HAP-1 (cell line): ENCODE measurements at regions not wholly inside any gene's neighbourhood (a gene's known extent, or its start where the extent isn't known, plus 50 kb on each side); places are given as distances from the start of the nearest gene placed in this dataset.
"Not testable (repeated sequence)": the region's sequence is repeated elsewhere in the genome, so short reads cannot be mapped to it uniquely, and the experiment has no call there.

Experiments used
- DNase-seq, 2 experiments: peaks; one replicate each; pipeline ENCODE4 v3.0.0-alpha.2; 2016 to 2020; ENCODE audit warnings: low spot score in 2 of 2
- H3K27me3 ChIP-seq: fragments of 250-450 bp; sonication (Bioruptor Pico); 2 replicates; pipeline ENCODE4 v1.5.1; 2020; ENCODE audit warnings: low read depth, mild to moderate bottlenecking, moderate library complexity
- H3K36me3 ChIP-seq: fragments of 250-450 bp; sonication (Bioruptor Pico); replicated peaks from 2 replicates; pipeline ENCODE4 v1.5.1; 2020; ENCODE audit warnings: mild to moderate bottlenecking
- H3K4me1 ChIP-seq: fragments of 250-450 bp; sonication (Bioruptor Pico); 2 replicates; pipeline ENCODE4 v1.5.1; 2020; ENCODE audit warnings: mild to moderate bottlenecking
- H3K4me3 ChIP-seq: fragments of 250-450 bp; sonication (Bioruptor Pico); 2 replicates; pipeline ENCODE4 v1.5.1; 2020; ENCODE audit warnings: mild to moderate bottlenecking, moderate library complexity
- H3K9me3 ChIP-seq: fragments of 250-450 bp; sonication (Bioruptor Pico); 2 replicates; pipeline ENCODE4 v1.5.1; 2020; ENCODE audit warnings: mild to moderate bottlenecking, moderate library complexity
- in situ Hi-C: fragments of 300-500 bp; cut with MboI; formaldehyde crosslinking; loops from 3 replicates; pipeline ENCODE4 v1.14.3; 2020; ENCODE audit warnings: low sequenced_read_pairs, inconsistent platforms, mixed read lengths

GRCh38 chr18:45329316-45329715, 286.0 kb upstream of the SLC14A2 start:
- in situ Hi-C loops, result no loop called here
- H3K4me1 ChIP-seq, result no peaks in the 10 kb centered on the region
- no peaks in the 10 kb centered on the region for H3K36me3 ChIP-seq
- H3K9me3 ChIP-seq, result no peaks in the 10 kb centered on the region
- no peak overlapping the region for H3K4me3 ChIP-seq
- no peaks in the 10 kb centered on the region for H3K27me3 ChIP-seq
- no peak for DNase-seq

DNA sequence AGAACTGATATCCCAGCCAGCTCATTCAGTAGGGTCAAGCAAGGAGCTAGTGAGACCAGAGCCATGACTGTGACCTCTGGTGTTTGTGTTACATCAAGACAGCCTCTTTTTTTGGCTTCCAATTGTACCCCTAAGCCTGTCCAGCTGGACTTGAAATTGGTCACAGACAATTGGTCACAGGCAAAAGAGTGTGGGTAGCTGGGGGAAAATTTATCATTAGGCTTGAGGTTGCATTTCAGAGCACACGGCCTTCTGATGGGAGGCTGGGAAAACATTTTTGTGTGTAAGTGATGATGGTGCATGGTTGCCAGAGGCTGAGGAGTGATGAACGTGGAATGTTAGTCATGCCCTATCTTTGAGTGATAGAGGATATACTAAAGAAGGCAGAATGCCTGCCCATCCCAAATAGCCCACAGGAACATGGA, 285.1 kb upstream of the SLC14A2 start:
- no peaks in the 10 kb centered on the region for H3K27me3 ChIP-seq
- H3K9me3 ChIP-seq, result no peaks in the 10 kb centered on the region
- no peaks in the 10 kb centered on the region for H3K36me3 ChIP-seq
- no peak for DNase-seq
- H3K4me1 ChIP-seq, result no peaks in the 10 kb centered on the region
- in situ Hi-C loops, result no loop called here
- no peak overlapping the region for H3K4me3 ChIP-seq

GRCh38 chr18:45332871-45333270, 282.4 kb upstream of the SLC14A2 start:
- no peak for DNase-seq
- Histone ChIP-seq H3K27me3 (no peaks in the 10 kb centered on the region), H3K4me1 (no peaks in the 10 kb centered on the region), H3K36me3 (no peaks in the 10 kb centered on the region), H3K4me3 (no peak overlapping the region), H3K9me3 (no peaks in the 10 kb centered on the region)
- in situ Hi-C loops, result no loop called here

DNA sequence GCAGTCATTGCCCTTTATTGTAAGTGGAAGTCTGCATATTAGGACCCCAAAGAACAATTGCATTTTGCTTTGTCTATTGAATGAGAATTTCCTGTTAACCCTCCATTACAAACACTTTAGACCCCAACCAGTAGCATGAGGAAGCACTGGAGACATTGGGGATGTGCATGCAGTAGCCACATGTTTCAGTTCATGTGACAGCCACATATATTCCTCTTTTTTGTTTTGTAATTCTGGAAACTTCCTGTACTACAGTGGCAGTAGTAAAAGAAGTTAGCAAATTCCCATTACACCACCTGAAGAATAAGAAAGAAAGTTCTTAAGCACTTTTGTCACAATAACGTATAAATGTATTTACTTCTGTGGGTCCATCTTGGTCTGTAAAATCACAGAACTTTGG, 281.1 kb upstream of the SLC14A2 start:
- H3K9me3 ChIP-seq, result no peaks in the 10 kb centered on the region
- H3K27me3 ChIP-seq, result no peaks in the 10 kb centered on the region
- in situ Hi-C loops, result no loop called here
- no peak for DNase-seq
- H3K4me1 ChIP-seq, result no peaks in the 10 kb centered on the region
- H3K36me3 ChIP-seq, result no peaks in the 10 kb centered on the region
- no peak overlapping the region for H3K4me3 ChIP-seq

DNA sequence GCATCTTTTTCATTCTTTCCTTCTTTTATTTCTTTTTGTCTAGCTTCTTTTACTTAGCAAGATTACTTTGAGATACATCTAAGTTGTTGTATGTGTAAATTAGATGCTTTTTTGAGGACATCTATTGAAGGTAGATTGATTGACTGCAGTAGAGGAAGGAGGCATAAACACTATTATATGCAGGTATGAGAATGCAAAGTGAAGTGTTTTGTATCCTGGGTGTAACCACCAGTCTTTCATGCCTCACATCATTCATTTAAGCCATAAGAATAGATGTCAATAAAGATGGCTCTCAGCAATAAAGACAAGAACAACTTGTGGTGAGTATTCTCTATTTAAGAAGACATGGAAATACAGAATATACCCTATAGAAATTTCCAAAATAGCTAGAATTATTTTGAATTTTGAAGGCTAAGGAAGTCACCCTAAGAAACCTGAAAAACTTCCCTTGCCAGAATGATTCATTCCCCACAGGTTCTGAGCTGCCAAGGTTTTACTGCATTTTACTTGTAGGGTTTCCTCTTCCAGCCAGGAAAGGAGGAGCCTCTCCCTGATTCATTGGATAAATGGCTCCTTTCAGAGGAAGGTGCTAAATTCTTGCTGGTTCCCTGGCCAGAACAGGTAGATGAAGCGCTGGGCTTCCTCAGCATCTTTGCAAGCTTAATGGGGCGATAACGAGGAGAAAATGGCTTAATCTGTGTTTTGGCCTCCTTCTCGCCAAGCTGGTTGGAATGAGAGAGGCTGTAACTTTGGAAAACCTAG, 279.8 kb upstream of the SLC14A2 start:
- no peaks in the 10 kb centered on the region for H3K27me3 ChIP-seq
- H3K4me3 ChIP-seq, result no peak overlapping the region
- in situ Hi-C loops, result no loop called here
- no peak for DNase-seq
- H3K4me1 ChIP-seq, result no peaks in the 10 kb centered on the region
- H3K36me3 ChIP-seq, result no peaks in the 10 kb centered on the region
- no peaks in the 10 kb centered on the region for H3K9me3 ChIP-seq

- H3K4me3 ChIP-seq, result no peak overlapping the region
- no peak for DNase-seq
- H3K9me3 ChIP-seq, result no peaks in the 10 kb centered on the region
- in situ Hi-C loops, result no loop called here
- H3K4me1 ChIP-seq, result no peaks in the 10 kb centered on the region
- H3K36me3 ChIP-seq, result no peaks in the 10 kb centered on the region
- no peaks in the 10 kb centered on the region for H3K27me3 ChIP-seq
These were observed 278.8 kb upstream of the SLC14A2 start for GRCh38 chr18:45336448-45336847.

DNA sequence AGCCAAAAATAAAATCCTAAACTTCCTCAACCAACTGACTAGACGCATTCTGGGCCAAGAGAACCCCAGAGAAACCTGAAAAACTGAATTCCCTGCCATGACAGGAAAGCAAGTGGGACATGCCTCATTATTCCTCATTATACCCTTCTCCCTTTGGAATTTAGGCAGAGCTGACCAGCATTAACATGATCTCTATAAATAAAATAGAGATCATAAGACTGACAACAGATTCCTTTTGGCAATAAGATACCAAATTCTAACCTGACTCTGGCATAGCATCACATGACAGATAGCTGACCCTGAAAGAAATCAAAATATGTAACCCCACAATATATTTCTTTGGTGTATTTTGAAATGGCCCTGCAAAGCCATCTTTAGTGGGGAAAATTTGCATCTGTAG, 277.8 kb upstream of the SLC14A2 start:
- in situ Hi-C loops, result no loop called here
- Histone ChIP-seq H3K27me3 (no peaks in the 10 kb centered on the region), H3K4me1 (no peaks in the 10 kb centered on the region), H3K9me3 (no peaks in the 10 kb centered on the region), H3K36me3 (no peaks in the 10 kb centered on the region), H3K4me3 (no peak overlapping the region)
- no peak for DNase-seq

GRCh38 chr18:45339810-45340550, 275.3 kb upstream of the SLC14A2 start:
- DNase-seq, result no peak
- H3K4me1 ChIP-seq, result no peaks in the 10 kb centered on the region
- in situ Hi-C loops, result no loop called here
- H3K9me3 ChIP-seq, result no peaks in the 10 kb centered on the region
- no peaks in the 10 kb centered on the region for H3K36me3 ChIP-seq
- no peaks in the 10 kb centered on the region for H3K27me3 ChIP-seq
- H3K4me3 ChIP-seq, result no peak overlapping the region

DNA sequence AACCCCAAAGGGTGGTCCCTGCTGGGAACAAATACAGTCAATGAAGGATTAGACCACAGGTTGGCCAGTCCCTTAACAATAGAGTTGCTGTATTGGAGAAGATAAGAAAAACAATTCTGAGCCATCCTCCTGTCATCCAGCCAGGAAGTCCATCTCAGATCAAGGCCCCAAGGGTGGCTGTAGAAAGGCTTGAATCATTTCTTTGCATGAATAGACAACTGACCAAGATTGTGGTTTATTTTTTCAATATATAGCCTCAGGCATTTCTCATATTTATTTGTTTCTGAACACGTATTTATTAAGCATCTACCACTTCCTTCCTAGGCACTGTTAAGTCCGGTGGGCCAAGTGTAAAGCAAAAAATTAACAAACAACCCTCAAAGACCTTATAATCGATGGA, 274.4 kb upstream of the SLC14A2 start:
- Histone ChIP-seq H3K4me3 (no peak overlapping the region), H3K36me3 (no peaks in the 10 kb centered on the region), H3K4me1 (no peaks in the 10 kb centered on the region), H3K27me3 (no peaks in the 10 kb centered on the region), H3K9me3 (no peaks in the 10 kb centered on the region)
- DNase-seq, result no peak
- in situ Hi-C loops, result no loop called here

DNA sequence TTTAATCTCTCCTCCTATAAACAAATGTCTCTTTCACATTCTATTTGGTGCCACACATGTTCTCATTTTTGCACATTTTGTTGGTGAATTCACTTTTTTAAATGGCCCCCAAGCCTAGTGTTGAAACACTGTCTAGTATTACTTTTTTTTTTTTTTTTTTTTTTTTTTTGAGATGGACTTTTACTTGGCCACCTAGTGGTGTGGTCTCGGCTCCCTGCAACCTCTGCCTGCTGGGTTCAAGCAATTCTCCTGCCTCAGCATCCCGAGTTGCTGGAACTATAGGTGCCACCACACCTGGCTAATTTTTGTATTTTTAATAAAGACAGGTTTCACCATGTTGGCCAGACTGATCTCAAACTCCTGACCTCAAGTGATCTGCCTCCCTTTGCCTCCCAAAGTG, 273.8 kb upstream of the SLC14A2 start:
- Histone ChIP-seq H3K27me3 (no peaks in the 10 kb centered on the region), H3K9me3 (no peaks in the 10 kb centered on the region), H3K4me3 (no peak overlapping the region), H3K4me1 (no peaks in the 10 kb centered on the region), H3K36me3 (no peaks in the 10 kb centered on the region)
- no peak for DNase-seq
- in situ Hi-C loops, result no loop called here

DNA sequence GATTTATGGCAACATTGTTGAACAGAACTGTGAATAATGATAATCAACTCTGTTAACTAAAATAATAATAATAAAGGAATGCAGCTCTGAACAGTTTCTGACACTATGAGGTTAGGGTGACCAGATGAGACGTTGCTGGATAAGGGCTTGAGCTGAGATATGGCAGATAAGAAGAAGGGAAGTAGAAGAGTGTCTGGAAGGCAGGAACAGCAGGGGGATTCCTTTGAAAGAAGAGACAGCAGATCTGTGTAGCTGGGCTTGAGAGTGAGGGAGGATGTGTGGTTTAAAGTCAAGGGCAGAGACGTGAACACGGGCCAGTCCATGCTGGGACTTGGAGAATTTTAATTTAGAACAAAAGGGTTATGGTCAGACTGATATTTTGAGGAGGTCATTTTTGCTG, 273.1 kb upstream of the SLC14A2 start:
- no peaks in the 10 kb centered on the region for H3K4me1 ChIP-seq
- in situ Hi-C loops, result no loop called here

DNA sequence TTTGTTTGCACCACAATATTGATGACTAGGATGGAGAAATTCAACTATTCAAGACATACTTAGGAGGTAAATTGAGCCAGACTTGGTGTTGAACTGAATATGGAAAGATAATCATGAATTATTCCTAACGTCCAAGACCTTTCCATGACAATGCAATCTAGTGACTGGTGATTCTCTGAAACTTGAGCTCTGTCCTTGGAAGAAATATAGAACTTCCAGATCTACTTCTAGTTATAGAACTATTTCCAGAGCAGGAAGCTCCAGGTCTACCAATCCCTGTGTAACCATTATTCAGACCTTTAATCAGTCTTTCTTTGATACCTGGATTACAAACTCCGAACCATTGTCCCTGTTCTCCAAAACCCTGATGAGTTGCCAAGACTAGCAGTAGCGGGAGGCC, 272.6 kb upstream of the SLC14A2 start:
- no peaks in the 10 kb centered on the region for H3K27me3 ChIP-seq
- no peaks in the 10 kb centered on the region for H3K36me3 ChIP-seq
- H3K9me3 ChIP-seq, result no peaks in the 10 kb centered on the region
- in situ Hi-C loops, result no loop called here
- no peak overlapping the region for H3K4me3 ChIP-seq
- no peak for DNase-seq
- H3K4me1 ChIP-seq, result no peaks in the 10 kb centered on the region

More for the DNA sequence above, 273.1 kb upstream of the SLC14A2 start:
- Histone ChIP-seq H3K27me3 (no peaks in the 10 kb centered on the region), H3K36me3 (no peaks in the 10 kb centered on the region), H3K4me3 (no peak overlapping the region), H3K9me3 (no peaks in the 10 kb centered on the region)
- no peak for DNase-seq

DNA sequence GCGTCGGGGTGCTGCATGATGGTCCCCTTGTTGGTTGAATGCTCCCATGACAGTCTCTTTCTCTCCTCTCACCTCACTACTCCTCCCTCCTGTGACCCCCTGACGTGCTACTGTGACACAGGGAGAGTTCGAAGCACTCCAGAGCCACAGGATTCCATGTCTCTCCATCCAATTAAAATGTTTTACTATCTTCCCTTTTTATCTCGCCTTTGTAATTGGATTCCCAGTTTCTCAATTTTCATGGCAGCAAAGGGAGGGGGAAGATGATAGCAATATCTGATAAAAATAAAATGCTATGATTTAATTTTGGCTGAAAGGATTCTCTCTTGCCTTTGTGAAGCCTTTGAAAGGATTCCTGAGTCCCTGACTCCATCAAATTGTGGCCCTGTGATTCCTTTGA, 271.9 kb upstream of the SLC14A2 start:
- H3K9me3 ChIP-seq, result no peaks in the 10 kb centered on the region
- in situ Hi-C loops, result no loop called here

DNA sequence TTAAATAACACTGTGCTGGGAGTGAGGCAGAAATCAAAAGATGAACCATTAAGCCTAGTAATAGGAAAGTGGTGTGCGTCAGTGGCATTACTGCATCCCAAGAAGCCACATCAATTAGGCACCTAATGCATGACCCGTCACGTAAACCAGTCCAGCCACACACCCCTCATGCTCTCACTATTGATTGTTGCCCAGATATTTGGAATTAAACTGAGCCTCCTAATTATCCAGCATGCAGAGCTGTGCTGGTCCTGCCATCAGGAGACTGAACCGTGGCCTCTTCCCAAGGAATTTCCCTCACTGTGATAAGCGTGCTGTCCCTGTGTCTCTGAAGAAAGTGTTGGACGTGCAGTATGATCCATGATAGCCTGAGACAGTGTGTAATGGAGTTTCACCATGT, 270.6 kb upstream of the SLC14A2 start:
- H3K9me3 ChIP-seq, H3K27me3 ChIP-seq, DNase-seq, H3K4me3 ChIP-seq, in situ Hi-C loops, H3K36me3 ChIP-seq, H3K4me1 ChIP-seq: not testable (repeated sequence)

More for the DNA sequence above, 271.9 kb upstream of the SLC14A2 start:
- Histone ChIP-seq H3K4me1 (no peaks in the 10 kb centered on the region), H3K27me3 (no peaks in the 10 kb centered on the region), H3K4me3 (no peak overlapping the region), H3K36me3 (no peaks in the 10 kb centered on the region)
- DNase-seq, result no peak
